A549 (cell line): ENCODE measurements at regions not wholly inside any gene's neighbourhood (a gene's known extent, or its start where the extent isn't known, plus 50 kb on each side); places are given as distances from the start of the nearest gene placed in this dataset.

ENCODE experiments used
- CBX8 ChIP-seq: fragments of 200-600 bp; sonication (generic); IDR thresholded peaks from 2 replicates; pipeline ENCODE4 v1.6.1; 2016
- CEBPB ChIP-seq, 2 experiments: fragments of >200 bp in 1 of 2; sonication (Bioruptor Twin) in 1 of 2; formaldehyde crosslinking in 1 of 2; IDR thresholded peaks; 2 replicates each; pipeline ENCODE4 v1.6.1; 2012 to 2016
- CHD2 ChIP-seq: fragments of 150-350 bp; IDR thresholded peaks from 2 replicates; pipeline ENCODE4 v1.6.1; 2014; ENCODE audit warnings: low read length; ENCODE audit not compliant: partially characterized antibody
- EP300 ChIP-seq, 2 experiments: fragments of >200 bp; sonication (Bioruptor Twin); formaldehyde crosslinking; IDR thresholded peaks; 2 replicates in 1 of 2; 3 replicates in 1 of 2; pipeline ENCODE4 v1.6.1; 2016 to 2017
- FOSL2 ChIP-seq, 2 experiments: fragments of 450-650 bp in 1 of 2; fragments of >200 bp in 1 of 2; sonication (Bioruptor Twin) in 1 of 2; formaldehyde crosslinking; IDR thresholded peaks; 2 replicates each; pipeline versions ENCODE4 v1.5.0 to v1.6.1; 2016 to 2020; ENCODE audit warnings: mild to moderate bottlenecking in 1 of 2, moderate library complexity in 1 of 2
- GATA3 ChIP-seq: IDR thresholded peaks from 2 replicates; pipeline ENCODE4 v1.6.1; 2012; ENCODE audit warnings: borderline replicate concordance
- HEYL ChIP-seq: fragments of 250-450 bp; sonication (Bioruptor Pico); IDR thresholded peaks from 2 replicates; pipeline ENCODE4 v1.8.0; 2021; ENCODE audit warnings: mild to moderate bottlenecking, moderate library complexity
- JUNB ChIP-seq: fragments of >200 bp; sonication (Bioruptor Twin); formaldehyde crosslinking; IDR thresholded peaks from 2 replicates; pipeline ENCODE4 v1.6.1; 2016
- KDM5A ChIP-seq: fragments of 200-600 bp; sonication (generic); IDR thresholded peaks from 2 replicates; pipeline ENCODE4 v1.6.1; 2016; ENCODE audit warnings: antibody characterized with exemption, mild to moderate bottlenecking
- MAZ ChIP-seq: fragments of 150-350 bp; IDR thresholded peaks from 2 replicates; pipeline ENCODE4 v1.6.1; 2014; ENCODE audit warnings: antibody characterized with exemption, low read depth, low read length, borderline replicate concordance
- POLR2A ChIP-seq: IDR thresholded peaks from 2 replicates; pipeline ENCODE4 v1.6.1; 2012; ENCODE audit warnings: mild to moderate bottlenecking, low read length
- TF ChIP-seq, protein P1 (sequence below): fragments of >200 bp; sonication (Bioruptor Twin); formaldehyde crosslinking; IDR thresholded peaks from 3 replicates; pipeline ENCODE4 v1.5.1; 2016
- TF ChIP-seq, protein P2 (sequence below): fragments of 150-350 bp; IDR thresholded peaks from 2 replicates; pipeline ENCODE4 v1.6.1; 2014; ENCODE audit warnings: low read depth, mild to moderate bottlenecking, low read length
- TF ChIP-seq, protein P3 (sequence below): IDR thresholded peaks from 2 replicates; pipeline ENCODE4 v1.6.1; 2012; ENCODE audit warnings: low read depth, borderline replicate concordance

DNA sequence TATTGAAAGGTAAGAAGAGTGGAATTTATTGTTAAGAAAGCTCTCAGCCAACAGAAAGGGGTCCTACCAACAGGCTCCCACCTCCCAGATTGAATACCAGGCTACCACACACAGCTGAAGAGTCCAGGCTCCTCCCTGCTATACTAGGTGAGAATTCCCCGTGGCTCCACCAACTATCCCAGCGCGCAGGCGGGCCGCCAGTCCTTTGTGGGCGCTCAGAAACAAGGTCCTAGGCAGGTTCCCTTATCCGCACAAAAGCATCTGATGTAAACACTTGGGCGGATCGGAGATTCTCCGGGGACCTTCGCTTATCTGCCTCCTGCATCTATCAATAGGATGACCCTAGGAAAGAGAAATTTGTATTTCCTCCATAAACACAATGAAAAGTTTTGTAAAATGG lies 423.9 kb upstream of the ADGRL4 start:
- TF ChIP-seq, protein P1, sequence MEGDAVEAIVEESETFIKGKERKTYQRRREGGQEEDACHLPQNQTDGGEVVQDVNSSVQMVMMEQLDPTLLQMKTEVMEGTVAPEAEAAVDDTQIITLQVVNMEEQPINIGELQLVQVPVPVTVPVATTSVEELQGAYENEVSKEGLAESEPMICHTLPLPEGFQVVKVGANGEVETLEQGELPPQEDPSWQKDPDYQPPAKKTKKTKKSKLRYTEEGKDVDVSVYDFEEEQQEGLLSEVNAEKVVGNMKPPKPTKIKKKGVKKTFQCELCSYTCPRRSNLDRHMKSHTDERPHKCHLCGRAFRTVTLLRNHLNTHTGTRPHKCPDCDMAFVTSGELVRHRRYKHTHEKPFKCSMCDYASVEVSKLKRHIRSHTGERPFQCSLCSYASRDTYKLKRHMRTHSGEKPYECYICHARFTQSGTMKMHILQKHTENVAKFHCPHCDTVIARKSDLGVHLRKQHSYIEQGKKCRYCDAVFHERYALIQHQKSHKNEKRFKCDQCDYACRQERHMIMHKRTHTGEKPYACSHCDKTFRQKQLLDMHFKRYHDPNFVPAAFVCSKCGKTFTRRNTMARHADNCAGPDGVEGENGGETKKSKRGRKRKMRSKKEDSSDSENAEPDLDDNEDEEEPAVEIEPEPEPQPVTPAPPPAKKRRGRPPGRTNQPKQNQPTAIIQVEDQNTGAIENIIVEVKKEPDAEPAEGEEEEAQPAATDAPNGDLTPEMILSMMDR, result no peak
- TF ChIP-seq, protein P2, sequence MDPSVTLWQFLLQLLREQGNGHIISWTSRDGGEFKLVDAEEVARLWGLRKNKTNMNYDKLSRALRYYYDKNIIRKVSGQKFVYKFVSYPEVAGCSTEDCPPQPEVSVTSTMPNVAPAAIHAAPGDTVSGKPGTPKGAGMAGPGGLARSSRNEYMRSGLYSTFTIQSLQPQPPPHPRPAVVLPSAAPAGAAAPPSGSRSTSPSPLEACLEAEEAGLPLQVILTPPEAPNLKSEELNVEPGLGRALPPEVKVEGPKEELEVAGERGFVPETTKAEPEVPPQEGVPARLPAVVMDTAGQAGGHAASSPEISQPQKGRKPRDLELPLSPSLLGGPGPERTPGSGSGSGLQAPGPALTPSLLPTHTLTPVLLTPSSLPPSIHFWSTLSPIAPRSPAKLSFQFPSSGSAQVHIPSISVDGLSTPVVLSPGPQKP, result no peak
- TF ChIP-seq CEBPB (IDR thresholded peaks at IDR 0.05), result no peak
- TF ChIP-seq EP300 (IDR thresholded peaks at IDR 0.05), result no peak
- TF ChIP-seq POLR2A, result no peak
- no peak for TF ChIP-seq JUNB
- no peak for TF ChIP-seq GATA3
- no peak for TF ChIP-seq HEYL (CRISPR knock-in tag)
- no peak for TF ChIP-seq CBX8
- TF ChIP-seq KDM5A, result no peak
- TF ChIP-seq, protein P3, sequence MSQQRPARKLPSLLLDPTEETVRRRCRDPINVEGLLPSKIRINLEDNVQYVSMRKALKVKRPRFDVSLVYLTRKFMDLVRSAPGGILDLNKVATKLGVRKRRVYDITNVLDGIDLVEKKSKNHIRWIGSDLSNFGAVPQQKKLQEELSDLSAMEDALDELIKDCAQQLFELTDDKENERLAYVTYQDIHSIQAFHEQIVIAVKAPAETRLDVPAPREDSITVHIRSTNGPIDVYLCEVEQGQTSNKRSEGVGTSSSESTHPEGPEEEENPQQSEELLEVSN, result no peak
- no peak for TF ChIP-seq CHD2
- no peak for TF ChIP-seq FOSL2 (IDR thresholded peaks at IDR 0.05)
- no peak for TF ChIP-seq FOSL2 (CRISPR knock-in tag; IDR thresholded peaks at IDR 0.05)
- TF ChIP-seq MAZ, result no peak
